Activated T-helper 1 cell treated with anti-CD3 and anti-CD28 coated beads, Interleukin-2, amount 50 U/mL, for 16 hours (primary cell): ENCODE measurements at regions not wholly inside any gene's neighbourhood (a gene's known extent, or its start where the extent isn't known, plus 50 kb on each side); places are given as distances from the start of the nearest gene placed in this dataset.
"Not testable (repeated sequence)": the region's sequence is repeated elsewhere in the genome, so short reads cannot be mapped to it uniquely, and the experiment has no call there.

Experiments
- DNase-seq, 2 donors: peaks; one replicate each; pipeline ENCODE4 v3.0.0-alpha.2; 2020; ENCODE audit warnings: low read depth in 1 of 2, low spot score in 1 of 2

- no peak for DNase-seq
These were observed 221.8 kb upstream of the UBL3 start for GRCh38 chr13:30071969-30072817.

- no peak for DNase-seq
These were observed 214.8 kb upstream of the UBL3 start for GRCh38 chr13:30065181-30065580.

GRCh38 chr13:30063892-30064291, 213.5 kb upstream of the UBL3 start:
- no peak for DNase-seq

GRCh38 chr13:30061217-30061616, 210.8 kb upstream of the UBL3 start:
- no peak for DNase-seq

GRCh38 chr13:30058429-30058828, 208.0 kb upstream of the UBL3 start:
- no peak for DNase-seq

- not testable (repeated sequence) for DNase-seq
These were observed 204.1 kb upstream of the UBL3 start for GRCh38 chr13:30054546-30054945.

- DNase-seq = no peak
These were observed 203.5 kb upstream of the UBL3 start for GRCh38 chr13:30053939-30054338.

- no peak for DNase-seq
These were observed 201.7 kb upstream of the UBL3 start for GRCh38 chr13:30052120-30052519.

- no peak for DNase-seq
These were observed 201.2 kb upstream of the UBL3 start for GRCh38 chr13:30051531-30052060.

- DNase-seq = no peak
These were observed 199.3 kb upstream of the UBL3 start for GRCh38 chr13:30049692-30050091.

- DNase-seq = no peak
These were observed 196.9 kb upstream of the UBL3 start for GRCh38 chr13:30047154-30047874.

- DNase-seq = no peak
These were observed 195.7 kb upstream of the UBL3 start for GRCh38 chr13:30045916-30046704.

- DNase-seq = no peak
These were observed 194.5 kb upstream of the UBL3 start for GRCh38 chr13:30044932-30045331.

- DNase-seq = no peak
These were observed 193.2 kb upstream of the UBL3 start for GRCh38 chr13:30043631-30043925.

- DNase-seq = no peak
These were observed 192.6 kb upstream of the UBL3 start for GRCh38 chr13:30042891-30043630.

GRCh38 chr13:30042272-30042671, 191.9 kb upstream of the UBL3 start:
- no peak for DNase-seq

GRCh38 chr13:30039511-30039911, 189.1 kb upstream of the UBL3 start:
- DNase-seq = no peak

GRCh38 chr13:30038884-30039283, 188.5 kb upstream of the UBL3 start:
- DNase-seq = no peak

GRCh38 chr13:30037766-30038165, 187.3 kb upstream of the UBL3 start:
- DNase-seq = no peak

GRCh38 chr13:30037306-30037705, 186.9 kb upstream of the UBL3 start:
- no peak for DNase-seq

GRCh38 chr13:30034458-30034795, 184.0 kb upstream of the UBL3 start:
- no peak for DNase-seq
